GM23338 (cell line): ENCODE measurements at regions not wholly inside any gene's neighbourhood (a gene's known extent, or its start where the extent isn't known, plus 50 kb on each side); places are given as distances from the start of the nearest gene placed in this dataset.

Source experiments
- ATAC-seq: fragments of 200-7000 bp; cut with Tn5 transposase; 3 replicates; pipeline ENCODE4 v1.9.1; 2020
- DNase-seq: peaks from one replicate; pipeline ENCODE4 v3.0.0-alpha.2; 2015; ENCODE audit warnings: low spot score
- H2AFZ ChIP-seq: fragments of 200-600 bp; sonication (generic); 2 replicates; pipeline ENCODE4 v1.8.0; 2016; ENCODE audit warnings: antibody characterized with exemption, mild to moderate bottlenecking, moderate library complexity
- H3F3A ChIP-seq: fragments of 200-600 bp; sonication (generic); replicated peaks from 2 replicates; pipeline ENCODE4 v1.8.0; 2017; ENCODE audit warnings: antibody characterized with exemption, mixed run types, low read depth
- H3K27ac ChIP-seq: fragments of 200-600 bp; sonication (generic); 2 replicates; pipeline ENCODE4 v1.6.1; 2016; ENCODE audit warnings: low read depth
- H3K27me3 ChIP-seq: fragments of 200-600 bp; sonication (generic); 2 replicates; pipeline ENCODE4 v1.8.0; 2016; ENCODE audit warnings: mild to moderate bottlenecking, mixed run types, moderate library complexity; ENCODE audit not compliant: insufficient read depth
- H3K36me3 ChIP-seq: fragments of 200-600 bp; sonication (generic); 2 replicates; pipeline ENCODE4 v1.8.0; 2016; ENCODE audit warnings: mild to moderate bottlenecking; ENCODE audit not compliant: insufficient read depth
- H3K4me1 ChIP-seq: fragments of 200-600 bp; sonication (generic); 2 replicates; pipeline ENCODE4 v1.8.0; 2016; ENCODE audit warnings: mild to moderate bottlenecking, moderate library complexity; ENCODE audit not compliant: insufficient read depth
- H3K4me2 ChIP-seq: fragments of 200-600 bp; sonication (generic); 2 replicates; pipeline ENCODE4 v1.7.1; 2017; ENCODE audit warnings: mixed run types
- H3K4me3 ChIP-seq: fragments of 200-600 bp; sonication (generic); 2 replicates; pipeline ENCODE4 v1.6.1; 2016; ENCODE audit warnings: mixed run types
- H3K79me2 ChIP-seq: fragments of 200-600 bp; sonication (generic); replicated peaks from 2 replicates; pipeline ENCODE4 v1.8.0; 2017; ENCODE audit warnings: mild to moderate bottlenecking; ENCODE audit not compliant: insufficient read depth
- H3K9me2 ChIP-seq: fragments of 200-600 bp; sonication (generic); 2 replicates; pipeline ENCODE4 v1.8.0; 2017; ENCODE audit not compliant: insufficient read depth
- H4K20me1 ChIP-seq: fragments of 200-600 bp; sonication (generic); replicated peaks from 2 replicates; pipeline ENCODE4 v1.8.0; 2017; ENCODE audit warnings: mild to moderate bottlenecking; ENCODE audit not compliant: insufficient read depth
- H3K27ac Mint-ChIP-seq: 2 replicates; pipeline ENCODE4 v1.8.0; 2020; ENCODE audit warnings: inconsistent platforms, mild to moderate bottlenecking, moderate library complexity, mixed read lengths
- H3K27me3 Mint-ChIP-seq: 3 replicates; pipeline ENCODE4 v1.8.0; 2022; ENCODE audit warnings: low read depth, mild to moderate bottlenecking, moderate library complexity, mixed read lengths, inconsistent platforms; ENCODE audit not compliant: insufficient read depth, poor library complexity
- H3K36me3 Mint-ChIP-seq: 3 replicates; pipeline ENCODE4 v1.8.0; 2021; ENCODE audit warnings: low read depth, mild to moderate bottlenecking, inconsistent platforms, moderate library complexity, mixed read lengths
- H3K4me1 Mint-ChIP-seq: 3 replicates; pipeline ENCODE4 v1.8.0; 2020; ENCODE audit warnings: mild to moderate bottlenecking, inconsistent platforms, mixed read lengths
- H3K4me3 Mint-ChIP-seq: 3 replicates; pipeline ENCODE4 v1.8.0; 2021; ENCODE audit warnings: moderate library complexity, mild to moderate bottlenecking, inconsistent platforms, mixed read lengths
- H3K9me3 Mint-ChIP-seq: 3 replicates; pipeline ENCODE4 v1.8.0; 2020; ENCODE audit warnings: moderate library complexity, mild to moderate bottlenecking, inconsistent platforms, mixed read lengths
- CREB1 ChIP-seq: fragments of 250-450 bp; sonication (Bioruptor Pico); IDR thresholded peaks from 2 replicates; pipeline ENCODE4 v1.5.0; 2020; ENCODE audit warnings: low read depth, mild to moderate bottlenecking, moderate library complexity
- CTCF ChIP-seq, 2 experiments: fragments of 200-600 bp in 1 of 2; sonication (generic) in 1 of 2; conservative IDR thresholded peaks; 2 replicates each; pipeline versions ENCODE4 v1.5.1 to v1.6.1; 2016 to 2017; ENCODE audit warnings: antibody characterized with exemption in 2 of 2, low read depth in 2 of 2, mild to moderate bottlenecking in 2 of 2, moderate library complexity in 1 of 2
- EZH2 ChIP-seq: fragments of 200-600 bp; sonication (generic); IDR thresholded peaks from one replicate; pipeline ENCODE4 v1.8.0; 2017; ENCODE audit warnings: antibody characterized with exemption, mild to moderate bottlenecking, low read depth; ENCODE audit not compliant: unreplicated experiment
- EZH2phosphoT487 ChIP-seq: fragments of 200-600 bp; sonication (generic); IDR thresholded peaks from one replicate; pipeline ENCODE4 v1.8.1; 2018; ENCODE audit warnings: antibody characterized with exemption; ENCODE audit not compliant: unreplicated experiment
- JUNB ChIP-seq: IDR thresholded peaks from one replicate; pipeline ENCODE4 v1.6.1; 2016; ENCODE audit warnings: antibody characterized with exemption; ENCODE audit not compliant: unreplicated experiment
- NANOG ChIP-seq: IDR thresholded peaks from 2 replicates; pipeline ENCODE4 v1.6.1; 2016; ENCODE audit warnings: antibody characterized with exemption, borderline replicate concordance
- POLR2AphosphoS5 ChIP-seq: IDR thresholded peaks from 2 replicates; pipeline ENCODE4 v1.6.1; 2016; ENCODE audit warnings: antibody characterized with exemption, low read depth
- REST ChIP-seq: IDR thresholded peaks from one replicate; pipeline ENCODE4 v1.6.1; 2018; ENCODE audit warnings: antibody characterized with exemption; ENCODE audit not compliant: unreplicated experiment
- STAT1 ChIP-seq: IDR thresholded peaks from one replicate; pipeline ENCODE4 v1.6.1; 2016; ENCODE audit warnings: antibody characterized with exemption; ENCODE audit not compliant: unreplicated experiment
- ZNF114 ChIP-seq: fragments of 250-450 bp; sonication (Bioruptor Pico); IDR thresholded peaks from 2 replicates; pipeline ENCODE4 v1.5.0; 2020; ENCODE audit warnings: mild to moderate bottlenecking, moderate library complexity
- ZNF331 ChIP-seq: fragments of 250-450 bp; sonication (Bioruptor Pico); IDR thresholded peaks from 2 replicates; pipeline ENCODE4 v1.5.0; 2020; ENCODE audit warnings: low read depth, mild to moderate bottlenecking, moderate library complexity
- TF ChIP-seq, protein P1 (sequence below): fragments of 250-450 bp; sonication (Bioruptor Pico); IDR thresholded peaks from 2 replicates; pipeline ENCODE4 v1.5.0; 2020; ENCODE audit warnings: mild to moderate bottlenecking, moderate library complexity
- TF ChIP-seq, protein P2 (sequence below): IDR thresholded peaks from 2 replicates; pipeline ENCODE4 v1.6.1; 2016; ENCODE audit warnings: antibody characterized with exemption

DNA sequence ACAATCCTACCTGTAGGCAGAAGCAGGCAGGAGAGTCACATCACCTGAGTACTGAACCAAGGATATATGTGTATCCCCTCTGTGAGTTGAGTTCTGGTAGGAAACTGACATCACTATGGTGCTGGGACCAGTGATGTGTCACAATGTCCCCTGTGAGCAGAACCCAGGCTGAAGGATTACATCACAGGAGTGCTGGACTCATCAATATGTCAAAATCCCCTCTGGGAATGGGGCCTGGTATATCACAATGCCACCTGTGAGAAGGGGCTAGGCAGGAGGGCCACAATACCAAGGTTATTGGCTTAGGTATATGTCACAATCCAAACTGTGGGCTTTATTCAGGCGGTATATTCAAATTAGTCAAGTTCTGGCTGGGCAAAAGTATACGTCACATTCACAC, 2098.3 kb downstream of the TP53TG3F start:
- Histone ChIP-seq H2AFZ (no peak overlapping the region), H3K4me3 (no peak overlapping the region), H3K27ac (no peak overlapping the region), H3K36me3 (no peaks in the 10 kb centered on the region; the same call in 1 of the 2 replicates), H3K4me1 (no peaks in the 10 kb centered on the region), H3K79me2 (no peaks in the 10 kb centered on the region), H3K27me3 (no peaks in the 10 kb centered on the region), H3K4me2 (no peak overlapping the region), H4K20me1 (no peaks in the 10 kb centered on the region), H3F3A (no peaks in the 10 kb centered on the region), H3K9me2 (no peaks in the 10 kb centered on the region)
- H3K4me1 Mint-ChIP-seq: no peaks in the 10 kb centered on the region
- peaks cover 93% of the 10 kb centered on the region for H3K9me3 Mint-ChIP-seq
- no peak overlapping the region for H3K4me3 Mint-ChIP-seq
- ATAC-seq (no peak), DNase-seq (no peak)
- H3K27me3 Mint-ChIP-seq: no peaks in the 10 kb centered on the region
- TF ChIP-seq EZH2: no peak
- TF ChIP-seq STAT1: no peak
- TF ChIP-seq ZNF114 (CRISPR knock-in tag): no peak
- no peak for TF ChIP-seq CREB1 (CRISPR knock-in tag)
- no peak for TF ChIP-seq NANOG
- TF ChIP-seq ZNF331: no peak
- no peak for TF ChIP-seq JUNB
- TF ChIP-seq, protein P1, sequence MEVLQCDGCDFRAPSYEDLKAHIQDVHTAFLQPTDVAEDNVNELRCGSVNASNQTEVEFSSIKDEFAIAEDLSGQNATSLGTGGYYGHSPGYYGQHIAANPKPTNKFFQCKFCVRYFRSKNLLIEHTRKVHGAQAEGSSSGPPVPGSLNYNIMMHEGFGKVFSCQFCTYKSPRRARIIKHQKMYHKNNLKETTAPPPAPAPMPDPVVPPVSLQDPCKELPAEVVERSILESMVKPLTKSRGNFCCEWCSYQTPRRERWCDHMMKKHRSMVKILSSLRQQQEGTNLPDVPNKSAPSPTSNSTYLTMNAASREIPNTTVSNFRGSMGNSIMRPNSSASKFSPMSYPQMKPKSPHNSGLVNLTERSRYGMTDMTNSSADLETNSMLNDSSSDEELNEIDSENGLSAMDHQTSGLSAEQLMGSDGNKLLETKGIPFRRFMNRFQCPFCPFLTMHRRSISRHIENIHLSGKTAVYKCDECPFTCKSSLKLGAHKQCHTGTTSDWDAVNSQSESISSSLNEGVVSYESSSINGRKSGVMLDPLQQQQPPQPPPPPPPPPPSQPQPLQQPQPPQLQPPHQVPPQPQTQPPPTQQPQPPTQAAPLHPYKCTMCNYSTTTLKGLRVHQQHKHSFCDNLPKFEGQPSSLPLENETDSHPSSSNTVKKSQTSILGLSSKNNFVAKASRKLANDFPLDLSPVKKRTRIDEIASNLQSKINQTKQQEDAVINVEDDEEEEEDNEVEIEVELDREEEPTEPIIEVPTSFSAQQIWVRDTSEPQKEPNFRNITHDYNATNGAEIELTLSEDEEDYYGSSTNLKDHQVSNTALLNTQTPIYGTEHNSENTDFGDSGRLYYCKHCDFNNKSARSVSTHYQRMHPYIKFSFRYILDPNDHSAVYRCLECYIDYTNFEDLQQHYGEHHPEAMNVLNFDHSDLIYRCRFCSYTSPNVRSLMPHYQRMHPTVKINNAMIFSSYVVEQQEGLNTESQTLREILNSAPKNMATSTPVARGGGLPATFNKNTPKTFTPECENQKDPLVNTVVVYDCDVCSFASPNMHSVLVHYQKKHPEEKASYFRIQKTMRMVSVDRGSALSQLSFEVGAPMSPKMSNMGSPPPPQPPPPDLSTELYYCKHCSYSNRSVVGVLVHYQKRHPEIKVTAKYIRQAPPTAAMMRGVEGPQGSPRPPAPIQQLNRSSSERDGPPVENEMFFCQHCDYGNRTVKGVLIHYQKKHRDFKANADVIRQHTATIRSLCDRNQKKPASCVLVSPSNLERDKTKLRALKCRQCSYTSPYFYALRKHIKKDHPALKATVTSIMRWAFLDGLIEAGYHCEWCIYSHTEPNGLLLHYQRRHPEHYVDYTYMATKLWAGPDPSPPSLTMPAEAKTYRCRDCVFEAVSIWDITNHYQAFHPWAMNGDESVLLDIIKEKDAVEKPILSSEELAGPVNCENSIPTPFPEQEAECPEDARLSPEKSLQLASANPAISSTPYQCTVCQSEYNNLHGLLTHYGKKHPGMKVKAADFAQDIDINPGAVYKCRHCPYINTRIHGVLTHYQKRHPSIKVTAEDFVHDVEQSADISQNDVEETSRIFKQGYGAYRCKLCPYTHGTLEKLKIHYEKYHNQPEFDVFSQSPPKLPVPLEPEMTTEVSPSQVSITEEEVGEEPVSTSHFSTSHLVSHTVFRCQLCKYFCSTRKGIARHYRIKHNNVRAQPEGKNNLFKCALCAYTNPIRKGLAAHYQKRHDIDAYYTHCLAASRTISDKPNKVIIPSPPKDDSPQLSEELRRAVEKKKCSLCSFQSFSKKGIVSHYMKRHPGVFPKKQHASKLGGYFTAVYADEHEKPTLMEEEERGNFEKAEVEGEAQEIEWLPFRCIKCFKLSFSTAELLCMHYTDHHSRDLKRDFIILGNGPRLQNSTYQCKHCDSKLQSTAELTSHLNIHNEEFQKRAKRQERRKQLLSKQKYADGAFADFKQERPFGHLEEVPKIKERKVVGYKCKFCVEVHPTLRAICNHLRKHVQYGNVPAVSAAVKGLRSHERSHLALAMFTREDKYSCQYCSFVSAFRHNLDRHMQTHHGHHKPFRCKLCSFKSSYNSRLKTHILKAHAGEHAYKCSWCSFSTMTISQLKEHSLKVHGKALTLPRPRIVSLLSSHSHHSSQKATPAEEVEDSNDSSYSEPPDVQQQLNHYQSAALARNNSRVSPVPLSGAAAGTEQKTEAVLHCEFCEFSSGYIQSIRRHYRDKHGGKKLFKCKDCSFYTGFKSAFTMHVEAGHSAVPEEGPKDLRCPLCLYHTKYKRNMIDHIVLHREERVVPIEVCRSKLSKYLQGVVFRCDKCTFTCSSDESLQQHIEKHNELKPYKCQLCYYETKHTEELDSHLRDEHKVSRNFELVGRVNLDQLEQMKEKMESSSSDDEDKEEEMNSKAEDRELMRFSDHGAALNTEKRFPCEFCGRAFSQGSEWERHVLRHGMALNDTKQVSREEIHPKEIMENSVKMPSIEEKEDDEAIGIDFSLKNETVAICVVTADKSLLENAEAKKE (CRISPR knock-in tag): no peak
- TF ChIP-seq EZH2phosphoT487: no peak
- no peak for TF ChIP-seq POLR2AphosphoS5
- no peak for TF ChIP-seq REST
- TF ChIP-seq, protein P2, sequence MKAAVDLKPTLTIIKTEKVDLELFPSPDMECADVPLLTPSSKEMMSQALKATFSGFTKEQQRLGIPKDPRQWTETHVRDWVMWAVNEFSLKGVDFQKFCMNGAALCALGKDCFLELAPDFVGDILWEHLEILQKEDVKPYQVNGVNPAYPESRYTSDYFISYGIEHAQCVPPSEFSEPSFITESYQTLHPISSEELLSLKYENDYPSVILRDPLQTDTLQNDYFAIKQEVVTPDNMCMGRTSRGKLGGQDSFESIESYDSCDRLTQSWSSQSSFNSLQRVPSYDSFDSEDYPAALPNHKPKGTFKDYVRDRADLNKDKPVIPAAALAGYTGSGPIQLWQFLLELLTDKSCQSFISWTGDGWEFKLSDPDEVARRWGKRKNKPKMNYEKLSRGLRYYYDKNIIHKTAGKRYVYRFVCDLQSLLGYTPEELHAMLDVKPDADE: no peak
- no peak for TF ChIP-seq CTCF (conservative IDR thresholded peaks at IDR 0.05; ENCODE audit: low read depth in 2 of 2)
- H3K27ac Mint-ChIP-seq: no peak overlapping the region
- H3K36me3 Mint-ChIP-seq: peaks cover 21% of the 10 kb centered on the region
